T-helper 2 cell treated with Interferon-gamma antibody and Interleukin-4, amounts not matched to agents 100 ng/mL and 5 ng/mL, for 36 hours (primary cell): ENCODE measurements at regions not wholly inside any gene's neighbourhood (a gene's known extent, or its start where the extent isn't known, plus 50 kb on each side); places are given as distances from the start of the nearest gene placed in this dataset.

Experiments
- intact Hi-C: fragments of 100-400 bp; cut with micrococcal nuclease; formaldehyde crosslinking; loops from one replicate; pipeline ENCODE4 v1.15.1; 2023

DNA sequence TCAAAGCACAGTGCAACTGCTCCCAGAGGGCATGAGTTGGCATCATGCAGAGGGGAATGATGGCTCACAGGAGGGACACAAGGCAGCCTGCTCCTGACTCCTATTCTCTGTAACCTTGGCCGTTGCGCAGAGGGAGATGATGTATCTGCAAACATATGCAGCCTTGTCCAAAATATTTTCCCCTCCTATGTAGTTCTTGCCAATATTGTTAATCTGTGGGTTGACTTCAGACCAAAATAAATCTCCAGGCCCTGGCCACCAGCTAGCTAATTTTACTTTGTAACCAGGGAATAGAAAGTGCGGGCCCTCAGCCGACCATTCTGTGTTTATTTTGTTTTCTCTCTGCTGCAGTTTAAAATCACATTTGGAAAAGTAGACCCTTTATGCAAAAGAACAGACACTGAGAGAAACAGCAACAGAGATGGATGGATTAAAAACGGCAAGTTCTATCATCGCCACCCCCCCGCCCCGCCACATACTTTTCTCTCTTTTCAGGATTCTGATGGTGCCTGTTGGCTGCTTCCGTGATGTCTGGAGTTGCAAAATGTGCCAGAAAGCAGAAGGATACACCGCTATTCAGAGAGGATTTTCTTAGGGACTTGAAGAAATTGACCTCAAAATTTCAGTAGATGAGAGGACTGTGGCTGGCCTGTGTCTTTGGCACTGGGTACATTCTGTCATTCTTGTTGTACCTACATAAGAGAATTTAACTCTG is 185.3 kb upstream of the BCOR start:
- intact Hi-C loops, result no loop called here

DNA sequence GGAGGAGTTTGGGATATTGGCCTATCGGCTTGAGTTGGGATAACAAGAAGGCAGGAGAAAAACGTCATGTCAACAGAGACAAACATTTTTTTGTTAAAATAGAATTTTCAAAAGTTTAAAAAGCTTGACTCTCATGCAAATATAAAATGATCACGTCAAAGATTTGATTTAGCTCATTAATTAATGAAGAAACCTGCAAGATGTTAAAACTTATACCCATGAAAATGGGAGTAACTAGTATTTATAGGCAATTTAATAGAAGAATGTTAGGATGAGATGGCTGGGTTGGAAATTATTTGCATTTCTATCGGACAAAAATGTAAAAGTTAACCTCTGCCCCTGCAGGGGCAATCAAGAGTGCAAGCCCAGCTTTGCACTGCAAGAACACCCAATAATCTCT is 184.6 kb upstream of the BCOR start:
- intact Hi-C loops, result no loop called here

DNA sequence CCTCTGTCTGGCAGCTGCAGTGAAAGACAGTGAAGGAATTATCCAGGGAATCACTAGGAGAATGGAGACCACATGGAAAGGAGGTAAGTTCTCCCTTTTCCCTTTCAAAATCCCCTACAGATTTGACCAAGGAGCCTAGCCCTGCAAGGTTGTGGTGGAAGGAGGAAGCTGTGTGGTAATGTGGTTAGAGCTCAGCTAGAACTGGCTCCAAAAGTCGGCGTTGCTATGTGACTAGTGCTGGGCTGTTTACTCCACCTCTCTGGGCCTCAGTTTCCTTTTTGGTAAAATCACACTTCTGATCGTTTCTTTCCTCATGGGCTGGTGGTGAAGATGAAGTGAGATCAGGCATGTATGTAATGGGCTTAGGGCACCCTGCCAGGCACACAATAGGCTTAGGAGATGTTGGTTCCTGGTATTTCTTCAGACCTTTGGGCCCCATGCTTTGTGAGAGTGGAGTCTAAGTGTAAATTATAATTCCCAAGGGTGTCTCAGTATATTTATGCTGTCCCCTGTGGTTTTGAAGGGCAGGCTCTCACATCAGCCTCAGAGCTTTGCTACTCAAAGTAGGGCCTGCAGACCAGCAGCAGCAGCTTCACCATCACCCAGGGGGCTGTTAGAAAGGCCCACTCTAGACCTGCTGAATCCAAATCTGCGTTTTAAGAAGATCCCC is 183.7 kb upstream of the BCOR start:
- intact Hi-C loops, result no loop called here

DNA sequence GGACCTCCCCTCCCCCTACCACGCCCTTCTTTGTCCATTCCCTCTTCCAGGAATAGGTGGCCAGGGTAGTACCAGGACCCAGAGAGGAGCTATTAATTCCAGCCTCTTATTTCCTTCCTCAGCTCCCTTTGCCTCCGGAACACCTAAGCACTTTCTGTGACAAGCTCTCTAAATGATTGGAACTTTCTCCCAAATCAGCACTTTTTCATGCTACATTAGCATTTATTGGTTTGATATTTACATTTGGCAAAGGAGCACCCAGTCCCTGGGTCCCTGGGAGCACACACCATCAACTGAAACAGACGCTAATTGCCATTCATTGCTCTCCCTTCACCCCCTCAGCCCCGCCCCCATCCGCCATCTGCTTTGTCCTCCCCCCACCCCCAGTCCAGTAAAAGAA is 182.0 kb upstream of the BCOR start:
- intact Hi-C loops, result loop anchor here (2.0 to 10.0 kb wide), 2 partner anchors 103 to 185 kb away; partner anchors contain the start of gene BCOR

DNA sequence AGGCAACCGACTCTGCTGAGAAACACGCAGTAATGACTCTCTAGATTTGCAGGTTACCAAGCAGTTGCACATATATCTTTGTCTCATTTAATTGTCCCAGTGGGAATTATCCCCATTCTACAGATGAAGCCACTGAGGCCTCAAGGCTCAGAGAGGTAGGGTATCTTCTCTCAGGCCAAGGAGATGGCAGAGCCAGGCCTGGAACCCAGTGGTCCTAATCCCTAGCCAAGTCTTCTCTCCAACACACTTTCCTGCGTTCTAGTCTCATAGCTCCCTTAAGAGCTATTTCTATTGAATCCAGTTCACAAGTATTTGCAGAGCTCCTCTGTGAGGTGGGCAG is 181.3 kb upstream of the BCOR start:
- intact Hi-C loops, result loop anchor here (2.0 to 10.0 kb wide), 2 partner anchors 102 to 184 kb away; partner anchors contain the start of gene BCOR

DNA sequence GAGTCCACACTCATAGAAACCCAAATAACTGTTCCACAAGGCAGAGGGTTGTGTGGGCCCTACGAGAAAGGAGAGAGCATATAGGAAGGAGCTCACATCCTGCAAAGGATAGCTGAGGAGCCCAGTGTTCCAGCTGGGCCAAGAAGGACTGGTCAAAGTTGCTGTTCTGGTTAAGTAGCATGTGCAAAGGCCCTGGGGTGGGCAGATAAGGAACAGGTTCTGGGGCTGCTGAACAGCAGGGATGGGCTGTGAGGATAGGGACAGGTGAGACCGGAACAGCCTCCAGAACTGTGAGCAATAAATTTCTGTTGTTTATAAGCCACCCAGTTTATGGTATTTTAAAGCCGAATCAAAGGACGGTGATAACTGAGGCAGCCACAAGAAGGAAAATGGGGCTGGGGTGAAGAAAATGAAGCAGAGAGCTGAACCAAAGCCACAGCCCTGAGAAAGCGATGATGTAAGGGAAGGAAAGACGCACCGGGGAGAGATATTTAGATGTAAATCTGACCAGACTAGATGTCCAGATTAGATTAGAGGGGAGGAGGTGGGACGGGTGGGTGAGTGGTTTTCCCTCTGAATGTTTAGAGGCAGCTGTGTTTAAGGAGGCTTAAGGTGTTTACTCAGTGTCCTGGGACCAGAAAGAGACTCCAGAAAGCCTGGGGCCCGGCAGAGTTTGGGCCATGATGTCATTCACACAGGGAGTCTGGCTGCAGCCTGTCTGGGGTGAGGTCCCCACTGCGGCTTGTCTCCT is 180.8 kb upstream of the BCOR start:
- intact Hi-C loops, result loop anchor here (2.0 to 10.0 kb wide), 2 partner anchors 102 to 184 kb away; partner anchors contain the start of gene BCOR

DNA sequence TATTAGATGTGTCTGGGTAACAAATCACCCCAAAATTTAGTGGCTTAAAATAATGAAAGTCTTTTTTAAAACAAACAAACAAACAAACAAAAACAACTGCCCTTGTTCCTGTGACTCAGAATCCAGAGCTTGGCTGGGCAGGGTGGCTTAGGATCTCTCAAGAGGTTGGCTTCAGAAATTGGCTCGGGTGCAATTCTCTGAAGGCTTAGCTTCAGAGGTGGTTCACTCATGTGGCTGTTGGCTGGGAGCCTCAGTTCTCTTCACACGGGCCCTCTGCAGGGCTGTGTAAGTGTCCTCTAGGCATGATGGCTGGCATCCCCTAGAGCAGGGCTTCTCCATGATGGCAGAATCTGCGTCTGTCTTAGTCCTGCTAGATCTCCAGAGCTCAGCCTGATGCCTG is 179.9 kb upstream of the BCOR start:
- intact Hi-C loops, result loop anchor here (2.0 to 10.0 kb wide), 2 partner anchors 101 to 183 kb away; partner anchors contain the start of gene BCOR

DNA sequence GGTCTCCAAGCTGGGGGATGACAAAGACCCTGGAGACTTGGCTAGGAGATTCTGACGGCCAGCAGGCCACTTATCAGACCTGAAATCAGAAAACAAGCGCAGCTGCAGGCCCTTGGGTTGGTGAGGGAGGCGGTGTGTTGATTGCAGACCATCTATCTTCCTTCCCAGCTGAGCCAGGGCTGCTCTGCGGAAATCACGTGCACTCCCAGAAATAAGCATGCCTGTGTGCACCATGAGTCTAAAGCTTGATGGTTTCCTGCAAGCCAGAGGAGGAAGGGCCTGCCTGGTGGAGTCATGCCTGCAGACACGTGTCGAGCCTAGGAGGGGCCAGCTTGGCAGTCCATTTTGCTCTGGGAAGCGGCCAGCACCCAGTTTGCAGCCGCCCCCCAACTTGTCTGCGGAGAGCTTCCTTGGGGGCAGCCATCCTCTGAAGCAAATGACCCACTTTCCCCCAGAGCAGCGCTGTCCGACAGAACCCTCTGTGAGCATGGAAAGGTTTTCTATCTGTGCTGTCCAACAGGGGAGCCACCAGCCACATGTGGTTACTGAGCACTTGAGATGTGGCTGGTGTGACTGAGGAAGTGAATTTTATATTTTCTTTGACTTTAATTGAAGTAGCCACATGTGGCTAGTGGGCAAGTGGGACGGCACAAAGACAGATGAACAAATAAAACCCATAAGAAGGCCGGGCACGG is 175.7 kb upstream of the BCOR start:
- intact Hi-C loops, result loop anchor here (10.0 kb wide), 1 partner anchor 179 kb away; the partner anchor contains the start of gene BCOR

DNA sequence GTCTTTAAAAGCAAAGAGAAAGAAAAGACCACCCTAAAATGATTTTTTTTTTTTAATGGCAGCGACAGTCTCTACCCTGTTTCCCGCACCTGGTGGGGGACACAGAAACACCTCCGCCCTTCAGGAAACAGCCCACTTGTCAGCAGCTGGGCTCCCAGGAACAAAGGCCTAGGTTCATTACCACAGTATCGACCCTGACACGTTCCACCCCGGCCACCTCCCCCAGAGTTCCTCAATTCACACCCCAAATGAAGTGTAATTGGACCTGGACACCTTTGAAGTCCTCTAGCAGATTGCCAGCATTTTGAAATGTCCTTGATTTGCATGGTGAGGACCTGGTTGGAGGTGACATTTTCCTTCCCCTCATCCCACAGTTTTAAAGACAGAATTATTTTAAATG is 175.0 kb upstream of the BCOR start:
- intact Hi-C loops, result loop anchor here (10.0 kb wide), 1 partner anchor 178 kb away; the partner anchor contains the start of gene BCOR

DNA sequence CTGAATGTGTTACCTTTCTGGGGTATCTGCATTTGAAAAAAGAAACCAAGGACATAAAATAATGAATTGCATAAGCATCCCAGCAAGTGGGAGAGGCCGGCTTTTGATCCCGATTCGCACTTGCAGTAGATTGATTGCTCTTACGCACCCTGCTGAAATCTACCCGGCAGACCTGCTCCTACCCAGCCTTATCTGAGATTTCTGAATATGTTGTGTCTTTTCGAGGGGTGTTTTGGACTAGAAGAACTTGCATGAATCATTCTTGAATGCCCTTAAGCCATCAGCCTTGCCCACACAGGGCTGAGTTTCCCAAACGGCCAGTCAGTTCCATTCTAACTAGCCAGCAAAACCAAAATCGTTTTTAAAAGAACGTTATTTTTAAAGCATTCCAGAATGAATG is 174.4 kb upstream of the BCOR start:
- intact Hi-C loops, result loop anchor here (10.0 kb wide), 1 partner anchor 177 kb away; the partner anchor contains the start of gene BCOR

DNA sequence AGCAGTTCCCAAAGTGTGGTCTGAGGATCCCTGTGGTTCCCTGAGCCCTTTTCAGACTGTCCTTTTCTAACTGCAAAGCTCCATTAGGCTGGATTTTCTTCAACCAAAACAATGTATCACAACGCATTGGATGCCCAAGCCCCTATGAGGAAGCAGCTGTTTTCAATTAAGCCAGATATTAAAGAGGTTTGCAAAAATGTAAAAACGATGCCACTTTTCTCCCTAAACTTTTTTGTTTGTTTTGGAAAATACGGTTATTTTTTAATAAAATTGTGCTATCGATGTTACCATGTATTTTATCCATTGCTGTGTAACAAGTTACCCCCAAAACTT is 170.4 kb upstream of the BCOR start:
- intact Hi-C loops, result loop anchor here (5.0 to 10.0 kb wide), 2 partner anchors 96 to 263 kb away; no protein-coding TSS in a partner anchor

DNA sequence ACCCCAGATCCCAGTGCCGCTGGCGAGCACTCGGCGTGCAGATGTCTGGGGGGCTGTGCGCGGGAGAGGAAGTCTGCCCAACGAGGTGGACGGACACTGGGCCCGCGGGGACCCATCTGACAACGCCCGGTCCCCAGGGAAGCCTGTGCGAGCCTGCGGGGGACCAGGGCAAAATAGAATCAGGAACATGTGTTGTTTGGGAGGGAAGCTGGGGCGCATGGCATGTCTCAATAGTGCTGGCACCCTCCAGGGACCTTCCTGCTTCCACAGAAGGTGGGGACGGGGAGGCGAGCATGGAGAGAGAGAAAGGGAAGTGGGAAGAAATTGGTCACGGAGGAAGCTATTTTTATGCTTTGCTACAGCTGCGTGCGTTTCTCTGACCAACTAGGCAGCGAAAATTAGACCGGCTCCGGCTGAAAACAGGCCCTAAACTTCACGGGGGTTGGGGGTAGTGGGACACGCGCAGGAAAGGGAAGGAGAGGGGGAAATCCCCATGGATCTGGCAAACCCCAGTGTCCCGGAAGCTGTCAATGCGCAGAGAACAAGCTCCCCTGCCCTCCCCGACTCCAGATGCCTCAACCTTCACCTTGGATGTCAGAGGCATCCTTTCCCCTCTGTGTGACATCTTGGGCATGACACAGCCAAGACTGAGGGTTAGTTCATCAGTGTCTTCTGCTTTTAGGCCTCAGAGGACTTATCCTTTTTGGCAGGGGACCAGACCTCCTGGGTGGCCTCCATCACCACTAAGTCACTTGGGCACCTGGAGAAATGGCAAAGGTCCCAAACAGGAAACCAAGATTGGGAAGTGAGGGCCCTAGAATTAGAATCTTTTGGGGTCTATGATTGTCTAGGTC is 169.8 kb upstream of the BCOR start:
- intact Hi-C loops, result loop anchor here (2.0 to 10.0 kb wide), 3 partner anchors 95 to 453 kb away; no protein-coding TSS in a partner anchor

DNA sequence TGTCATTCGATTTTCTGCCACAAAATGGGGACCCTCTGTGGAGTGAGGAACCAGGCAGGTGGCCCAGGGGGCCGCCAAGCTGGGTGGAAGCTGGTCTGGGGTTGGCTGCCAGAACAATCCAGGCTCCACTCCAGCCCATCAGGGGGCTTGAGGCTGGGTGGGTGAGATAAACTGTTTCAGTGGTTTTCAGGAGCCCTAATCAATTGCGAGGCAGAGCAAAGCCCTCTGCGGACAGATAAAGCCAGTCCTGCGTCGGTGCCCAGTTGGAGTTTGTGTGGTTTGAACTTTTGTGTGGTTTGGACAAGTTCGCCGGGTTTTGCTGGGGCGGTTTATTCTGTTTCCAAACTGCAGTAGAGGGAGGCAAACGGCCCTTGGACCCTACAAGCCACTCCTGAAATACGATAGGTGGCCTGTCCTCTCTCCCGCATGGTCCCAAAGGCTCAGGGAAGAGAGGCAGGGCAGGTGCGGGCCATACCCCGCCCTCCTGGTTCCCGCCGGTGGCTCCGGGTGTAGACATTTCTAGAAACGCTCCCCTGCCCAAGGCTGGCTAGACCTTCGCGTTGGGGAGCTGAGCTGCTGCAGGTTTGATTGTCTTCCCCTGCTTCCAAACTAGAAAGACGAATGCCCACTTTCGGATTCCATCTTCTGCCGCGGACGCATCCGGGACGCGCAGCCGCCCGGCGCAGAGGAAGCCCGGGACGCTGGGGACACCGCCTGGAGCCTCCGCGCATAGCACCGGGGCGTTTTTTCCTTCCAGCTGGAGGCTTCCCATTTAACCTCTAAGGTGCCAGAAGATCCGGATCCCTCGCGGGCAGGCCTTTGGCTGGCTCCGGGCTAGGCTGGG is 169.0 kb upstream of the BCOR start:
- intact Hi-C loops, result loop anchor here (2.0 to 10.0 kb wide), 3 partner anchors 94 to 452 kb away; no protein-coding TSS in a partner anchor

DNA sequence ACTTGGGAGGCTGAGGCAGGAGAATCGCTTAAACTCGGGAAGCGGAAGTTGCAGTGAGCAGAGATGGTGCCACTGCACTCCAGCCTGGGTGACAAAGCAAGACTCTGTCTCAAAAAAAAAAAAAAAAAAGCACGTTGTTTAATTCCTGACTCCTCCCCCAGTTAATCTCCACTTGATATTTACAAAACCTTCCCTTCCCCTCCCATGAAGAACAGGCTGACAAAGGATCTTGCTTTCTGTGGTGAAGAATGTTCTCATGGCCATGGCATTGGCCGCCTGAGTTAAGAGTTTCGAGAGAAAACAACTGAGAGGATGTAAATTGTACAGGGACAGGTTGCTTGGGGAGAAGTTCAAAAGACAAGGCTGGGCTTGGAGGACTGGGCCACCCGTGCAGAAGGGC is 168.2 kb upstream of the BCOR start:
- intact Hi-C loops, result loop anchor here (2.0 to 10.0 kb wide), 3 partner anchors 94 to 451 kb away; no protein-coding TSS in a partner anchor

DNA sequence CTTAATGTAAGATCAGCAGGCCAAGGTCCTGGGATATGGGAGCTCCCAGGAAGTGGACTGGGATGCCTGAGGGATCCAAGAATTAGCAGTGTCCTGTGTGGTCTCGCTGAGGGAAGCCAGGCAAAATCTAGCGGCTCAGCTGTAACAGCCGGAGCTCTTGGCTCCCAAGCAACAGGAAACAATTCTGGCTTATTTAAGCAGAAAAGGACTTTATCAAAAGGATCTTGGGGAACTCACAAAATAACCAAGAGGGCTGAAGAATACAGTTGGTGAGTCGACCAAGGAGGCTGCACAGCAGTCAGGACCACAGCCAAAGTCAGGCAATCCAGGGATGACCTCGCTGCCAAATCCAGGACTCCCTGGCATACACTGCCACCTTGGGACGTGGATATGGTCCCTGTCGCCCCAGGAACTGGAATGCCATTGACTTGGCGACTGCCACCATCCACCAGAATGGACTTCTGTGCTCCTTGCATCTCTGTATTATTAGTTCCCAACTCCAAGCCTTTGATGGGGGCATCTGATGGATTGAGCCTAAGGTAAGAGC is 165.3 kb upstream of the BCOR start:
- intact Hi-C loops, result loop anchor here (10.0 kb wide), 1 partner anchor 258 kb away; no protein-coding TSS in a partner anchor

DNA sequence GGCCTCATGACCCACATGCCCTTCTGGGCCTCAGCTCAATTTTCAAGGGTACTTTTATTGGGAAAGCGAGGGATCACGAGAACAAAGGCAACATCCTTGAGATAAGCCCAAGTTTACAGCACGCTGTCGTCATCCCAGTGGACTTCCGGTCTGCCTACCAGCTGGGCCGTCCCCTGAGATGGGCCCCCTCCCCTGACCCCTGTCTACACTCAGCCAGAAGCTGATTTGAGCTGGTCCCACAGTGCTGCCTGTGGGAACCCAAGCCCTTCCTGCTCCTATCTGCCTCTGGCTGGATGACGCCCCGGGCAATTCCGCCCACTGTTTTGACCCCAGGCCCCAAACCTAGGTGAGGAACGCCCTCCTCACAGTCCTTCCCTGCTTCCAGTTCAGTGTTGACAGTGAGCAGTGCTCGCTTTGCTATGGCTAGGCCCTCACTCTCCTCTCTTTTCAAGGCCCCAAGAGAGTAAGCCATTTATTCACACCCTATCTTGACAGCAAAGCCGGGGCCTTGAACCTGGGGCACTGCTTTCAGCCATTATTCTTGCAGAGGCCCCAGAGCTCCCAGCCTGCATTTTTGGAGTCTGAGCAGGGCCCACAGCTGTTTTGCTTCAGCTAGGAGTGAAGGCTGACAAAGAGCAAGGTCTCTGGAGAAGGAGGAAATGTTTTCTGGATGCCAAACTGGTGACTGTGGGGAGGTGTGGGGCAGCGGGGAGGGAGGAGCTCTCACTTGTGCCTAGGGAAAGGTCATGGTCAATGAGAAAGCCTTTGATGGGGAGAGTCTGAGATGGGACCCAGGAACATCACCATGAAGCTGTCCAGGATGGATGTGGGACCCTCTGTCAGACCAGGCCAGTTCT is 164.6 kb upstream of the BCOR start:
- intact Hi-C loops, result loop anchor here (10.0 kb wide), 1 partner anchor 258 kb away; no protein-coding TSS in a partner anchor

DNA sequence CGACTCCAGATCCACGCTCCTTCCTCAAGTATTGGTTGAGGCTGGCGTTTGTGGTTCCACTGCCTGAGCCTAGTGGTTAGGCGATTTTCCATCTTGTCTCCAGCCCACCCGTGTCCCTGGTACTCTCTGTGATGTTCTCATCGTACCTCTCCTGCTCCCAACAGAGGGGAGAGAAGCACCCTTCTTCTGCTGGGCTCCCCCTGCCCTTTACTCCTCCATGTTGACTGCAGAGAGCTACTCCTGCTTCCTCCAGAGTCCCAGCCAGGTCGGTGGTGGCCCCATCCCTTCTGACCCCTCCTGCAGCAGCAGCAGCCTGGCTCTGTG is 164.0 kb upstream of the BCOR start:
- intact Hi-C loops, result loop anchor here (10.0 kb wide), 1 partner anchor 257 kb away; no protein-coding TSS in a partner anchor
